ENCODE measurements at regions not wholly inside any gene's neighbourhood (a gene's known extent, or its start where the extent isn't known, plus 50 kb on each side); places are given as distances from the start of the nearest gene placed in this dataset.

GRCh38 chr17:30597776-30598288 is 120.6 kb downstream of the GOSR1 start:
- ATAC-seq (no peak), FAIRE-seq (no peak), DNase-seq (ENCODE audit: low spot score) (peak; percentile 21)
- H3K27ac ChIP-seq (ENCODE audit: extremely low read length, insufficient read depth, low read length), result peak overlapping the region; percentile 49
- no peak overlapping the region for H3K4me3 ChIP-seq (replicated peaks in 1 of 3; ENCODE audit: insufficient read depth in 1 of 3, low read depth in 2 of 3, low read length in 3 of 3)
- 21% methylated on average over 4 of the region's 4 CpGs for WGBS (ENCODE audit: low lambda C conversion rate)
- no peak overlapping the region for H2AFZ ChIP-seq (ENCODE audit: low read length)
- peaks cover 48% of the 10 kb centered on the region for H3K4me1 ChIP-seq (ENCODE audit: insufficient read depth, low read length)
- CTCF ChIA-PET (ENCODE audit: low intra/inter-chr PET ratio, low total read pairs), result no interaction called here
- peak overlapping the region; percentile 43 for H3K4me2 ChIP-seq (ENCODE audit: low read depth, low read length)
- no peaks in the 10 kb centered on the region for H3K9me3 ChIP-seq (ENCODE audit: low read length)
- H3K27me3 ChIP-seq (ENCODE audit: control insufficient read depth in 1 of 2, insufficient read depth in 2 of 2, low read length in 2 of 2), result no peaks in the 10 kb centered on the region; a peak in 1 of 5 replicates
- in situ Hi-C loops (cut with HindIII; ENCODE audit: extremely low pct_ligation_motif_present, low pct_unique_long_range_greater_than_20kb), result no loop called here
- intact Hi-C loops (cut with micrococcal nuclease; ENCODE audit: unreplicated experiment), result no loop called here
- H3K9ac ChIP-seq (ENCODE audit: insufficient read depth, low read depth, low read length), result no peak overlapping the region
- POLR2A ChIA-PET, result no interaction called here
- H3K36me3 ChIP-seq (replicated peaks in 1 of 2; ENCODE audit: control insufficient read depth in 1 of 2, insufficient read depth in 2 of 2, low read length in 2 of 2), result no peaks in the 10 kb centered on the region
- BruUV-seq (replicated peaks), result no TSS peak
- peaks cover 21% of the 10 kb centered on the region for H3K79me2 ChIP-seq (ENCODE audit: insufficient read depth, low read length)
- H4K20me1 ChIP-seq (ENCODE audit: insufficient read depth, low read length), result no peaks in the 10 kb centered on the region
- TF ChIP-seq BRCA1 (CRISPR knock-in tag; IDR thresholded peaks at IDR 0.05) (no peak), NR2F6 (IDR thresholded peaks at IDR 0.05) (peak; percentile 67), NR2F6 (CRISPR knock-in tag; IDR thresholded peaks at IDR 0.05) (peak; percentile 82), SRSF4 (IDR thresholded peaks at IDR 0.05; ENCODE audit: low read depth, low read length, poor library complexity, severe bottlenecking) (no peak), HNF4A (CRISPR knock-in tag; IDR thresholded peaks at IDR 0.05) (peak; percentile 13; the same call in 1 of the 2 replicates), RARA (CRISPR knock-in tag; IDR thresholded peaks at IDR 0.05) (peak; percentile 47; the same call in 1 of the 2 replicates), TSC22D2 (CRISPR knock-in tag; IDR thresholded peaks at IDR 0.05; ENCODE audit: borderline replicate concordance) (no peak), ARID5B (CRISPR knock-in tag; IDR thresholded peaks at IDR 0.05) (peak; percentile 22; the same call in 1 of the 2 replicates), GATAD2A (CRISPR knock-in tag; IDR thresholded peaks at IDR 0.05) (peak; percentile 31; the same call in 1 of the 2 replicates), MED1 (CRISPR knock-in tag; IDR thresholded peaks at IDR 0.05) (peak; percentile 66), FOSL2 (CRISPR knock-in tag; IDR thresholded peaks at IDR 0.05) (peak; percentile 65), MTF2 (CRISPR knock-in tag; IDR thresholded peaks at IDR 0.05; ENCODE audit: borderline replicate concordance) (no peak), NR2F1 (CRISPR knock-in tag; IDR thresholded peaks at IDR 0.05) (peak in 1 of 2 experiments; percentile 11; a peak in 1 of 4 replicates), HOXA3 (CRISPR knock-in tag; IDR thresholded peaks at IDR 0.05) (peak; percentile 56; the same call in 1 of the 2 replicates), PPARG (CRISPR knock-in tag; conservative IDR thresholded peaks at IDR 0.05) (no peak), NFE2L2 (IDR thresholded peaks at IDR 0.05; ENCODE audit: low read length) (no peak), ZNF577 (CRISPR knock-in tag; IDR thresholded peaks at IDR 0.05; ENCODE audit: borderline replicate concordance, low read depth) (no peak), MIER3 (CRISPR knock-in tag; IDR thresholded peaks at IDR 0.05; ENCODE audit: borderline replicate concordance) (no peak), IRF2 (CRISPR knock-in tag; IDR thresholded peaks at IDR 0.05) (no peak), HOXA5 (CRISPR knock-in tag; IDR thresholded peaks at IDR 0.05) (no peak)
- TF ChIP-seq, protein P1, sequence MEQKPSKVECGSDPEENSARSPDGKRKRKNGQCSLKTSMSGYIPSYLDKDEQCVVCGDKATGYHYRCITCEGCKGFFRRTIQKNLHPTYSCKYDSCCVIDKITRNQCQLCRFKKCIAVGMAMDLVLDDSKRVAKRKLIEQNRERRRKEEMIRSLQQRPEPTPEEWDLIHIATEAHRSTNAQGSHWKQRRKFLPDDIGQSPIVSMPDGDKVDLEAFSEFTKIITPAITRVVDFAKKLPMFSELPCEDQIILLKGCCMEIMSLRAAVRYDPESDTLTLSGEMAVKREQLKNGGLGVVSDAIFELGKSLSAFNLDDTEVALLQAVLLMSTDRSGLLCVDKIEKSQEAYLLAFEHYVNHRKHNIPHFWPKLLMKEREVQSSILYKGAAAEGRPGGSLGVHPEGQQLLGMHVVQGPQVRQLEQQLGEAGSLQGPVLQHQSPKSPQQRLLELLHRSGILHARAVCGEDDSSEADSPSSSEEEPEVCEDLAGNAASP (CRISPR knock-in tag; IDR thresholded peaks at IDR 0.05; ENCODE audit: borderline replicate concordance), result 0 out of 2 replicates have a peak, but pooled peaks have one; percentile 26
- TF ChIP-seq, protein P2, sequence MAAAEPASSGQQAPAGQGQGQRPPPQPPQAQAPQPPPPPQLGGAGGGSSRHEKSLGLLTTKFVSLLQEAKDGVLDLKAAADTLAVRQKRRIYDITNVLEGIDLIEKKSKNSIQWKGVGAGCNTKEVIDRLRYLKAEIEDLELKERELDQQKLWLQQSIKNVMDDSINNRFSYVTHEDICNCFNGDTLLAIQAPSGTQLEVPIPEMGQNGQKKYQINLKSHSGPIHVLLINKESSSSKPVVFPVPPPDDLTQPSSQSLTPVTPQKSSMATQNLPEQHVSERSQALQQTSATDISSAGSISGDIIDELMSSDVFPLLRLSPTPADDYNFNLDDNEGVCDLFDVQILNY (CRISPR knock-in tag; conservative IDR thresholded peaks at IDR 0.05), result no peak
